HUES48 (cell line): ENCODE measurements at regions not wholly inside any gene's neighbourhood (a gene's known extent, or its start where the extent isn't known, plus 50 kb on each side); places are given as distances from the start of the nearest gene placed in this dataset.
A peak's percentile ranks its signal among the peaks of the same experiment; 100 is the strongest.

Experiments used
- H3K27ac ChIP-seq: one replicate; pipeline ENCODE4 v1.7.0; 2013; ENCODE audit warnings: low read depth, low read length, inconsistent platforms
- H3K27me3 ChIP-seq: 2 replicates; pipeline ENCODE4 v1.6.1; 2013; ENCODE audit warnings: mild to moderate bottlenecking, low read length; ENCODE audit not compliant: control insufficient read depth, insufficient read depth
- H3K36me3 ChIP-seq: 2 replicates; pipeline ENCODE4 v1.6.1; 2013; ENCODE audit warnings: low read length; ENCODE audit not compliant: control insufficient read depth, insufficient read depth
- H3K4me1 ChIP-seq: 2 replicates; pipeline ENCODE4 v1.6.1; 2013; ENCODE audit warnings: mild to moderate bottlenecking, low read length; ENCODE audit not compliant: control insufficient read depth, insufficient read depth
- H3K4me3 ChIP-seq: 2 replicates; pipeline ENCODE4 v1.5.1; 2013; ENCODE audit warnings: mild to moderate bottlenecking, low read depth, low read length
- H3K9ac ChIP-seq: 2 replicates; pipeline ENCODE4 v1.6.1; 2013; ENCODE audit warnings: mild to moderate bottlenecking, low read depth, low read length, moderate library complexity
- H3K9me3 ChIP-seq: 2 replicates; pipeline ENCODE4 v1.6.1; 2013; ENCODE audit warnings: low read length; ENCODE audit not compliant: control insufficient read depth, insufficient read depth

DNA sequence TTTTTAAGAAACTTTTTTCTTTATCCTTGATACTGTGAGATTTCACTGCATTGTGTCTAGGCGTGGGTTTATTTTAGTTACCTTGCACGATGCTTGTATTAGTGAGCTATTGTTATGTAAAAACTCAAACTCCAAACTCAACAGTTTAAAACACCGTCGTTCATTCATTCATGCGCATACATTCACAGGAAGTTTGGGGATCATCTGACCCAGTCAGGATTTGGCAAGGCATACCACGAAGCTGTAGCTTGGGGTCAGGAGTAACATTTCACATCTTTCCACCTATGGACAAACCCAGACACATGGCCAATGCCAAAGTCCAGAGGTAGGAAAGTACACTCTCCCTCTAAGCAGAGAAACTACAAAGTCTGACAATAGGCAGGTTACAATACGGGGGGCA is 324.6 kb upstream of the CHRM3 start:
- Histone ChIP-seq H3K9me3 (no peaks in the 10 kb centered on the region), H3K9ac (no peak overlapping the region), H3K27ac (peak overlapping the region; percentile 5), H3K27me3 (no peaks in the 10 kb centered on the region), H3K4me3 (peak overlapping the region; percentile 15), H3K36me3 (no peaks in the 10 kb centered on the region), H3K4me1 (peaks cover 11% of the 10 kb centered on the region)

DNA sequence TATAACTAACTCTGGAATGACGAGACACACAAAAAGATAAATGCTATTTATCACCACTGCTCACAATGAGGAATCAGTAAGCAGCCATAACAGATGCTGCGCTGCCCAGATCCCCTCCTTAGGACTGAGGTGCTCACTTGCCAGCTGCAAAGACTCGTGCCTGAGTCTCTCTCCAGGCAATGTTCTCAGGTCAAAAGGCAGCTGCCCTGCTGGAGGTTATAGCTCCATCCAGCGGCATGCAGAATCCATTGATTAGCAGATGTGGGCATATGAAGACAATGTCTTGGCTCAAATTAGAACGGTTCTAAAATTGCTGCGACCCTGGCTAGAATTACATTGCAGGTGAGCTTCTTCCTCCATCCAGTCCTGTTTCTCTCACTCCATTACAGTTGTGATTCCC is 328.2 kb upstream of the CHRM3 start:
- Histone ChIP-seq H3K9ac (no peak overlapping the region), H3K4me3 (no peak overlapping the region), H3K27ac (no peak overlapping the region), H3K27me3 (no peaks in the 10 kb centered on the region), H3K9me3 (no peaks in the 10 kb centered on the region), H3K4me1 (peaks cover 11% of the 10 kb centered on the region), H3K36me3 (no peaks in the 10 kb centered on the region)

DNA sequence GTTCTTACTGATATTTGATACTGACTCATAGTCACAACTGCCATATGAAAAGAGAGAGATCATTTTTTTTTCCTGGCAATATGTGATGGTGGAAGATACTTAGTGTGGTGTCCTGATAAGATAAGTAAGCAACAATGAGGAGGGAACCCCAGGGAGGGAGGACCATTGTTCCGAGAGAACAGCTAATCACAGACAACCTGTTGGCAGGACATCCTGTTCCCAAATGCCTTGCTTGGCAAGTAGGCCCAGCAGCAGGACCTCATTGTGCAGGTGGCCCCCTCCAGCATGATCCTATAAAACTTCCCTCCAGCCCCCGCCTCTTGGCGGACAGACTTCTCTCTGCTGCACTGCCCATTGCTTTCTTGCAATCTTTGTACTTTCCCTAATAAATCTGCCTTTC is 329.4 kb upstream of the CHRM3 start:
- Histone ChIP-seq H3K4me3 (no peak overlapping the region), H3K36me3 (no peaks in the 10 kb centered on the region), H3K4me1 (peaks cover 9% of the 10 kb centered on the region), H3K27ac (no peak overlapping the region), H3K27me3 (no peaks in the 10 kb centered on the region), H3K9me3 (no peaks in the 10 kb centered on the region), H3K9ac (no peak overlapping the region)

DNA sequence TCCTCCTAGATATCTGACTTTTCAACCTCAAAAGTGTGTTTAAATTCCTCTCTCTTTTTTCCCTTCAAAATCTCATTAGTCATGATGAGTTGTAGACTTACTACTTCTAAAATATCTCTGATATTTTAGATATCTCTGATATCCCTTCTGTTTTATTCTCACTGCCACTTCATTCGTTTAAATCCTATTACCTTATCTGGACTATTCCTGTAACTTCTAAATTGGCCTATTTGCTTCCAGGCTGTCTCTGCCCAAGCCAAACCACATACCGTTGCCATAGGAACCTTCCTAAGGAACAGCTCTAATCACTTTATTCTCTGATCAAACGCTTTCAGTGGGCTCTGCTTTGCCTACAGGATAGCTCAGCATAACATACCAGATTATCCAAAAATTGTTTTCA is 333.1 kb upstream of the CHRM3 start:
- H3K4me3 ChIP-seq, result no peak overlapping the region
- no peak overlapping the region for H3K27ac ChIP-seq
- H3K9me3 ChIP-seq, result no peaks in the 10 kb centered on the region
- H3K4me1 ChIP-seq, result no peaks in the 10 kb centered on the region
- no peaks in the 10 kb centered on the region for H3K36me3 ChIP-seq
- H3K9ac ChIP-seq, result no peak overlapping the region
- no peaks in the 10 kb centered on the region for H3K27me3 ChIP-seq

DNA sequence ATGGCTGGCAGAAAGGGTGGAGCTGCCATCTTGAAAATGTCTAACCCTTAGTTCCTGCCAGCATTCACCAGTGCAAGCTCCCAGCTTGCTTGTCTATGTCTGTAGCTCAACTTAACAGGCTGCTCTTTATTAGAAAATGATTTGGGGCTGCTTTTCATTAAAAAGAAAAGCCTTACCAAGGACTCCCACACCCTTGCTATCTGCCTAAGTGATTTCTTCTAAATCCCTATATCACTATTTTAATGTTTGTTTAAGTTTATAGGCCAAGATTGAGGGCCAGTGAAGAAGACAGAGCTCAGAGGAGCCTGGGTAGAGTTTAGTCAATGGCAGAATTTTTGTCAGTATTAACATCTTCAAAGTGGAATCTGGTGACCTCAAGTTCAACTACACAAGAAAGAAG is 336.8 kb upstream of the CHRM3 start:
- H3K9ac ChIP-seq, result no peak overlapping the region

DNA sequence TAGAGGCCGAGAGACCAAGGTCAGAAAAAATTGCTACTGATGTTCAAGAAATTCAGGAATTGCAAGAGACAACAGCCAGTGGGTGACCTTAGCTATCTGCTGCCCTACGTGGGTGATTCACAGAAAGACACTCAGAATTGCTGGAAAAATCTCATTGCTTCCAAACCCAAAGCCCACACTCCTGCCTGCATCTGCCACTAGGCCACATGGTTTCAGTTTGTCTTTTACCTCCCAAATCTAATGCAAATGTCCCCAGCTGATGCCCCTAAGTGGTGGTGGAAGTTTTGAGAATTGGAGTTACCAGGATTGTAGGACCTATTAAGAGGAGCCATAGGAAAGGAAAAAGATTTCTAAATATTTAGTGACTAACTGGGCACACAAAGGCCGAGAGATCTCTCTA is 341.5 kb upstream of the CHRM3 start:
- Histone ChIP-seq H3K4me3 (no peak overlapping the region), H3K27ac (no peak overlapping the region), H3K9ac (no peak overlapping the region), H3K9me3 (no peaks in the 10 kb centered on the region), H3K27me3 (no peaks in the 10 kb centered on the region), H3K4me1 (no peaks in the 10 kb centered on the region), H3K36me3 (no peaks in the 10 kb centered on the region)

More for the DNA sequence above, 336.8 kb upstream of the CHRM3 start:
- Histone ChIP-seq H3K27me3 (no peaks in the 10 kb centered on the region), H3K27ac (no peak overlapping the region), H3K4me3 (no peak overlapping the region), H3K36me3 (no peaks in the 10 kb centered on the region), H3K9me3 (no peaks in the 10 kb centered on the region), H3K4me1 (no peaks in the 10 kb centered on the region)

DNA sequence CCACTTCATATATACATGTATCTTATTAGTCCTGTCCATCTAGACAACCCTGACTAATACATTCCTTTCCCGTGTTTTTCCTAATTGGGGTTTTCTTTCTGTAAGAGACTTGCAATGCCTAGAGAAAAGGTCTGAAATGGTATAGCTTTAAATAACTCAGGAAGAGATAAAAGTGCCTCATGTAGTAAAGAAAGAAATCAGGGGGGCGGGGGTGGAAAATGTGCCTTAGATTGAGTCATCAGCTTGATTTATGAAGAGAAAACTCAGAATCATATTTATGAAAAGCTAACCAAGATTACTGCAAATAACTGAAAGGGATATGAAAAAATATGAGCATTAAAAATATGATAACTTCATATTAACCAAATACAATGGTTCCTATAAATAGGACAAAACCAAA is 345.8 kb upstream of the CHRM3 start:
- Histone ChIP-seq H3K9ac (no peak overlapping the region), H3K36me3 (no peaks in the 10 kb centered on the region), H3K27me3 (no peaks in the 10 kb centered on the region), H3K27ac (no peak overlapping the region), H3K4me1 (no peaks in the 10 kb centered on the region), H3K4me3 (no peak overlapping the region), H3K9me3 (no peaks in the 10 kb centered on the region)

DNA sequence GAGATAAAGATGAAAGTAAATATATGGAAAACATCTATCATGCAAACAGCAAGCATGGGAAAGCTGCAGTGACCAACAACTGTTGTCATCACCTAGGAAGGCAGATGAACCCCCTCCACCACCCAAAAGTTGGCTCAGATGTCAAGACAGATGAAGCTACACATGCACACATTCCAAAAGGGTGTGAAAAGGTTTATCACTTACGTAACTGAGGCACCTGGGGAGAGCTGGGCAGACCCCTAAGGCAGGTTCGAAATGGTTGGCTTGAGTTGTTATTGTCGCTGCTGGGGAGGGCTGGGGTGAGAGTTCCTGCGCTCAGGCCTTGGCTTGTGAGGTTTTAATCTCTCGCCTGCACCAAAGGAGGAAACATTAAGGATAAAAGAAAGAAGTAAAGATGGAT is 355.1 kb upstream of the CHRM3 start:
- Histone ChIP-seq H3K27ac (no peak overlapping the region), H3K9ac (no peak overlapping the region), H3K27me3 (no peaks in the 10 kb centered on the region), H3K4me3 (no peak overlapping the region), H3K9me3 (no peaks in the 10 kb centered on the region), H3K36me3 (no peaks in the 10 kb centered on the region), H3K4me1 (no peaks in the 10 kb centered on the region)

DNA sequence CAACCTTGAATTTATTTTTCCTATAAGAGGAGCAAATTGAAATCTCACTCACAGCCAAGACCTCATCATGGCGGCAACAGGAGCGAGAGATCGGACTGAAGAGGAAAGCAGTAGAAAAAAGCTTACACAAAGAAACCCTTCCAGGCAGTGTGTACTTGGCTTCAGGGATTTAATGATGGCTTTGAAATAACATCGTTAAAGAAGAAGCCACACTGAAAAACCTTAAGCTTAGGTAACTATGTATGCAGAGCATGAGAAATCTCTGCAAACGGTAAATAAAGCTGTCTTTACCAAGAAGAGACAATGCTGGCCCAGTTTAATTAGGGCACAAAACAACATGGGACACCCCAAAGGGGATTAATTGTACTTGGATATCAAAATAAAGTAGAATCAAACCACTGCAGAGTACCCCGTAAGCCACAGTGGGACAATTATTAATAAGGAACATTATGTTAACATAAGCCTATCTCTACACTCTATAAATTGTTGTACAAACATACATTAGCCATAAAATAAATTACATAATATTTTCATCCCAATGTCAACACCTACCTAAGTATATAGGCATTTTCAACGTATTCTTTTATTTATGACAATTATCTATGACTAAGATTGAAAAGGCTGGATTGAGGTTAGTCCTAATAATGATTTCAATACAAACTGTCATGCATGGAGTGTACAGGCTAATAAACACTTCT is 360.2 kb upstream of the CHRM3 start:
- H3K4me3 ChIP-seq, result no peak overlapping the region
- H3K27ac ChIP-seq, result no peak overlapping the region
- no peaks in the 10 kb centered on the region for H3K36me3 ChIP-seq
- no peak overlapping the region for H3K9ac ChIP-seq
- no peaks in the 10 kb centered on the region for H3K4me1 ChIP-seq
- H3K9me3 ChIP-seq, result no peaks in the 10 kb centered on the region
- H3K27me3 ChIP-seq, result no peaks in the 10 kb centered on the region

DNA sequence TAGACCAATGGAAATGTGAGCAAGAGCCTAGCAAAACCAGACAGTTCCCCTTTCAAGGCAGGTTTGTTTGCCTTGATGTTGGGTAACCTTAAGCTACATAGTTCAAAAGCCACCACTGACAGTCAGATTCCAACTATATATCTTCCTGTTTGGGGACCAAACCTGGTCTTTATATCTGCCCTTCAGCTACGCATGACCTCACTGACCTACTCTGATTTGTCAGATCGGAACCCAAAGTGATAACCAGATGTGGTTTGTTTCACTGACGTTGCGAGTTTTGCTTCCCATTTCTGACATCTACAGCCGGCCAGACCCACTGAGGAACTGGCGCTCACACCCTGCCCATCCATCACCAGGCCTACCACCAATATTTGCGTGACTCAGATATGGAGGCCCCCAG is 361.1 kb upstream of the CHRM3 start:
- no peak overlapping the region for H3K9ac ChIP-seq
- no peak overlapping the region for H3K27ac ChIP-seq
- H3K27me3 ChIP-seq, result no peaks in the 10 kb centered on the region
- H3K4me1 ChIP-seq, result 0 out of 2 replicates have a peak, but pooled peaks cover 1% of the 10 kb centered on the region
- no peaks in the 10 kb centered on the region for H3K36me3 ChIP-seq
- H3K9me3 ChIP-seq, result no peaks in the 10 kb centered on the region
- no peak overlapping the region for H3K4me3 ChIP-seq

DNA sequence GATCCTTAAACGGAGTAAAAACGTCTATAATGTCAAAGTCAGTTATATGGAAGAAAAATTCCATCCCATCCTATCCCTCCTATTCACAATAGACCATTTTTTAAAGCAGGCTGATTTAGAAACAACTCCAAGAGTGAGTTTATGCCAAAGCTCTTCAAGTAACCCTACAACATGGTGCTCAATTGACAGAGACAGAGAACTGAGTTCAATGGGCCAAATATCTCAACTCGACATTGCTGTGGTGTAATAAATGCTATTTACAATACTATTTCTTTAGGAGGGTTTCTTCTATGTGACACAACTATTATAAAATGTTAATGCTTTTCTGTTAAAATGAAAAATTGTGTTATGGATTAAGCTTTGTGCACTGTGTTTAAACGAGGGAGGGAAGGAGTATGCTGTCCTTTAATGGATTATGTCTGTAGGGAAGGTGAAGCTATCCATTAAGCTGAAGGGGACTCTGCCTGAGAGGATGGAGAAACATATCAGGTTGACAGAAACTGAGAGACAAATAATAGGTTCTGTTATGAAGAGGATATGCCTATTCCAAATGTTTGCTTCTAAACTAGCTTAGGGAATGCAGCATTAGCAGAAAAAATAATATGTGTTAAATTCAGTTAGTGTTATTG is 362.5 kb upstream of the CHRM3 start:
- Histone ChIP-seq H3K4me3 (no peak overlapping the region), H3K4me1 (0 out of 2 replicates have a peak, but pooled peaks cover 3% of the 10 kb centered on the region), H3K36me3 (no peaks in the 10 kb centered on the region), H3K9me3 (no peaks in the 10 kb centered on the region), H3K27ac (no peak overlapping the region), H3K27me3 (no peaks in the 10 kb centered on the region), H3K9ac (no peak overlapping the region)
